Fibroblast of skin of right quadriceps (primary cell): ENCODE measurements at regions not wholly inside any gene's neighbourhood (a gene's known extent, or its start where the extent isn't known, plus 50 kb on each side); places are given as distances from the start of the nearest gene placed in this dataset.
"Not testable (repeated sequence)": the region's sequence is repeated elsewhere in the genome, so short reads cannot be mapped to it uniquely, and the experiment has no call there.

ENCODE experiments used
- DNase-seq: peaks from one replicate; pipeline ENCODE4 v3.0.0-alpha.2; 2013

DNA sequence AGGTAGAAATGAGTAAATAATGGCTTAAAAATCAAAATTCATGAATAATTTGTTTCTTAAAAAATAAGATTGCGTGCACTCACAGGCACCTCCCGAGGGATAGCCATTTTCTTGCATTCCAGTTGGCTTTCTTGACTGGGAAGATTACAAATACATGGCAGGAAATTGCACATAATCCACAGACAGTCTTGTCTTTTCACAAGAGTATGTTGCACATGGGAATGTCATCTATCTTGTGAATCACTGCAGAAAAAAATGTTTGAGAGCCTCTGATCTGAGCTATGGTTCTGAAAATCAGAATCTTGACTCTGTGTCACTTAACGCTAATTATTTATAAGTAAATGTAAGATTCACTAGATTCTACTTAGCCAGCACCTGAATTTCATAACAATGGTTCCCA lies 74.1 kb upstream of the PRKG1 start:
- DNase-seq = peak; percentile 94

DNA sequence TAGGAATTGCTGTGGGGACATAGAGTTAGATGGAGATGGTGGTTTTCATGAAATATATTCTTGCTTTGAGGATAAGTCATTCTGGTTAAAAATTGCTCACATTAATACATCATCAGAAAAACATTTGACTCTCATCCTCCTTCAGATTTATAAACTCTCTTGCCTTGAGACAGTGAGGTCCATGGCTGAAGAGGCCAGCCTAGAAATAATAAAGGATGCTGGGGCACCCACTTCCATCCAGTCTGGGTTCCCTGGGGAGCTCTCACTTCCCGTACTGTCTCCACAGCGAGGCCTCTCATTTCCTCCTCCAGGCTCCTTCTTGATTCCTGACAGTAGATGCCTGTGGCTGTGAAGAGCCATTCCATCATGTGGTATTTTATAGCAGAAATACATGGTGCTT lies 73.3 kb upstream of the PRKG1 start:
- peak; percentile 76 for DNase-seq

DNA sequence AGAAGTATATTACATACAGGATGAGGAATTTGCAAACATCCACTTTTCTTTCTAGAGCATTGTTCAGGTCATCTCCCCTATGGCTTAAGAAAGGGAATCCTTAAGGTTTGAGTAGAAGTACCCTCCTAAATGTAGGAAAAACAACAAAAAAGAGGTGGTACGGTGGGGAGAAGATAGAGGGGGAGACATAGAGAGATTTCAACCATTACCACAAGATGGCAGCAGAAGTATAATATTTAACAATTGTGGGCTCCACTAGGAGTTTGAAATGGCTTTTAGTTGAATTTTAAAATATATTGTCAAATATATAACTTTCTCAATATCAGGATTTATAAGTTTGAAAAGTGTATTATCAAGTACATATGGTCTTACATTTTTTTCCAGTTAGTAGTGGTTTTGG lies 72.7 kb upstream of the PRKG1 start:
- peak; percentile 51 for DNase-seq

DNA sequence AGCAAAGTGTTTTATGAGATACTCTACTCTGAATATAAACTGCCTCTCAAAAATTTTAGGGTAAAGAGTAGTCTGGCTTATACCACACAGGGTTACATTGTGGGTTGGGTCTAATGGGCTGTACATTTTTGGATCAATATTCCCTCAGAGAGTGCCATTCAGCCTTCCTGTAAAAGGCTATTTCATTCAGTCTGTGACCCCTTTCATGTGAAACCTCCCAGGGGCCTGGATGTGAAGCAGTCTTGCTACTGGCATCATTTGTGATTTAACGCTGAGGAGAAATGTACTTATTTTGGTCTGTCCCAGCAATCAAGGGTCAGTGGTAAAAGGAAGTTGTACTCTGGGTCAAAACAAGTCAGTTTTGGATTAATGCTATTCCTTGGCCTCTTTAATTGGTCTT lies 71.8 kb upstream of the PRKG1 start:
- no peak for DNase-seq

DNA sequence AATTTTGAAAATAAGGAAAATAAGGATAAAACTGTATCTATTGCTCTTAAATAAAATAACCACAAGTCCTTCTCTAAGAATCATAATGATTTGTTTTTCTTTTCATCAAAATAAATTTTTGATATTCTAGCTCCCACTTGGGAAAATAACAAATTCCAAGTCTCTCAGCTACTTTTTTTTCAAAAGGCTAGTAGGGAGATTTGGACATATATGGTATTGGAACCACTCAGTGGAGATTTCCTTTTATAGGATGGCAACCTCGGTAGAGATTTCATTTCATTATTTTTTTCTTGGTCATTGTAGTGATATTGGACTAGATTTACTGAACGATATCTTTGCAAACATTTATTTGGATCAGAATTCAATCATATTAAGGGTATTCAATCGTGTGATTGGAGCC lies 69.5 kb upstream of the PRKG1 start:
- DNase-seq = no peak

DNA sequence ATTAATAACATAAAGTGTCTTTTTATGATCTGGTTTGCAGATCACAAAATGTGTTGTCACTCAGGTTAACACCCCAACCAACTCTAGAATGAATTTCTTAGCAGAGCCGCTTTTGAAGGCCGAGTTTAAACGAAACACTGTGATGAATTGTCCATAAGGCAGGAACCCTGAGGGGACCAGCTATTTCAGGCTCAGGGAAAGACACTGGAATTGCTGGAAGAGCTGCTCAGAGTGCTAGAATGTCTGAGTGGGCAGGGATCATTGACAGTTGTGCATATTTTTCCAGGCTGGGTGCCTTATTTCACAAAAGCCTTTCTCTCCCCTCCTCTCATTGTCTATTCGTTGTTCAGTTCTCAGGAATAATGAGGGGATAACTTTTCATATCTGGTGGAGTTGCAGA lies 68.7 kb upstream of the PRKG1 start:
- DNase-seq = no peak

DNA sequence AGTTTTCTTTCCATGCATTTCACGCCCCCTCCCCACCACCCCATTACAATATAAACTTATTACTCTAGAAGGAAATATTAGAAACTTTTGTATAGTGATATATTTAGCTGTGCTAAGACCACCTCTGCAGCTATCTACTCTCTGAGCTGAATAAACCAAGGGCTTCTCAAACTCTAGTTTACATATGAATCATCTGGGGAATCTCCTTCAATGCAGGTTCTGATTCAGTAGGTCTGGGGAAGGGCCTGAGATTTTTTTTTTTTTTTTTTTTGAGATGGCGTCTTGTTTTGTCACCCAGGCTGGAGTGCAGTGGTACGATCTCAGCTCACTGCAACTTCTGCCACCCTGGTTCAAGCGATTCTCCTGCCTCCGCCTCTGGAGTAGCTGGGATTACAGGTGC lies 67.6 kb upstream of the PRKG1 start:
- DNase-seq = no peak

DNA sequence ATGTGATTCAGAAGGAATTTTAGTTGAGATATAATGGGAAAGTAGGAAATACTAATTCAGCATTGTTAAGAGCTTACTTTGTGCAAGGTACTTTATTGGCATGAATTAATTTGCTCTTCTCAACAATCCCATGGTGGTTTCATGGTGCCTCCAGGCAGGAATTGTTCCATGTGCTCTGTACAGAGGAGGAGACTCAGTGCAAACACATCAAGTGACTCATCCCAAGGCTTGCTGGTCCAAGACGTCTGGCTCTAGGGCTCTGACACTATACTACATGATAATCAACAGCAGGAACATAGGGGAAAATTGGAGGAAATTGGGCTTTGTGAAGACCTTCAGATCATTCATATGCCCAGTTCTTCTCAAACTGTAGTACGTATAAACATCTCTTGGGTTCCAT lies 66.5 kb upstream of the PRKG1 start:
- DNase-seq = peak; percentile 32

DNA sequence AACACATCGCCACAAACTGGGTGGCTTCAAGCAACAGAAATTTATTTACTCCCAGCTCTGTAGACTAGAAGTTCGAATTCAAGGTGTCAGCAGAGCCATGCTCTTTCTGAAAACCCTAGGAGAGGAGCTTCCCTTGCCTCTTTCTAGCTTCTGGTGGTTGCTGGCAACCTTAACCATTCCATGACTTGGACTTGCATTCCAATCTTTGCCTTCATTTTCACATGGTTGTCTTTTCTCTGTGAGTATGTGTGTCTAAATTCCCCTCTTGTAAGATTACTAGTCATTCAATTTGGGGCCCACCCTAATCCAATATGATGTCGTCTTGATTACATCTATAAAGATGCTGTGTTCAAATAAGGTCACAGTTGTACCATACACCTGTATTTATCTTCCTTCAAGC lies 65.9 kb upstream of the PRKG1 start:
- DNase-seq = peak; percentile 19

DNA sequence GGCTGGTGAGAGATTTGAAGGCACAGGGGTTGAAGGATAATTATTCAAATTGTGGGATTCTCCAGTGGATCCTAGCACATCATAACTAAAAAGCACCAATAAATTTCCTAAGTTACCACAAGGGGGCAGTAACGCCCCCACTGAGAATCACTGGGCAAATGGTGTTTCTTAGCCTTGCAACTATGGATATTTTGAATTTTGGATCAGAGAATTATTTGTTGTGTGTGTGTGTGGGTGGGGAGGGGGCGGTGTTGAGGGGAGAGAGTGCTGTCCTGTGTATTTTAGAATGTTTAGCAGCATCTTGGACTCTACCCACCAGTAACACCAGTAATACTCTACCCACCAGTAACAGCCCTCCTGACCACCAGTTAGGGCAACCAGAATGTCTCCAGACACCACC lies 63.3 kb upstream of the PRKG1 start:
- DNase-seq = peak; percentile 41

DNA sequence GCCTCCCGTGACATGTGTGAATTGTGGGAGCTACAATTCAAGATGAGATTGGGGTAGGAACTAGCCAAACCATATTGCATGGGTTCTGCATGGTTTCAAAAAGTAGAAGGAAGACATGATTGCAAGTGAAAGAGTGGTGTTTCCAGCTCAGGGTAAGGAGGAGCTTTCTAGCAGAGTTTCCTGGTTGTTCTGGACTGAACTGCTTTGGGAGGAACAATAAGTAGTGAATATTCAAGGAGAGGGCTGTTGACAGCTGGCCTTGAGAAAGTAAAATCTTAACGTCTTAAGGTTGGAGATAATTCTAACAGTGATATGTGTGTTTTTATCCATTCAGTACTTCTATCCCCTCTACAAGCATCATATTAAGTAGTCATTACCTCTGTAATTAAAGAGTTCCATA lies 62.2 kb upstream of the PRKG1 start:
- DNase-seq = no peak

DNA sequence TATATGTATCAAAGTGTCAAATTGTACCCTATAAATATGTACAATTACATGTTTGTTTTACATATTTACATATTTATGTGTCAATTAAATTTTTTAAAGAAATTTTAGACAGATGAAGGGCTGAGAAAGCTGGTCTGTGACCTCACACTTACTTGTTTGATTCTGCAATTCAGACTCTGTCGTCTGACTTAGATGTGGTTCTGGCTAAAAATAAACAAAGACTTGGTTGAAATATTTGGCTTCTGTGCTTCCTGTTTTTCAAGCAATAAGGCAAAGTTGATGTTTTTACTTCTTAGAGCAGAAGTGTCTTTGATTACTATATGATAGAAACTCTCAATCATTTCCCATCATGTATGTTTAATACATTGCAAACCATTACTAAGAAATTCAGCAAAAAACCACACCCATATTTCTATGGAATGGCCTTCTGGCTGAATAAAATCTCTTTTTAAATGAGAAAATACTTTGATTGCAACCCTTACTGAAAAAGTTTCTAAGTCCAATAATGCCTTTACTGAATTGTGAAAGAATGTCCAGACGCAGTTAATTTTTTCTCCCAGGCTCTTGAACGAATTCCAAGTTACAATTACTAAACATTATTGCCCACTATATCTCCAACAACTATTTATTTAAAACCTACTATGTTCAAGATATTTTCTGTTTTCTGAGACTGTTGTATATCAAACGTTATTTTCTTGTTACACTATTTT lies 59.5 kb upstream of the PRKG1 start:
- DNase-seq = peak; percentile 33

DNA sequence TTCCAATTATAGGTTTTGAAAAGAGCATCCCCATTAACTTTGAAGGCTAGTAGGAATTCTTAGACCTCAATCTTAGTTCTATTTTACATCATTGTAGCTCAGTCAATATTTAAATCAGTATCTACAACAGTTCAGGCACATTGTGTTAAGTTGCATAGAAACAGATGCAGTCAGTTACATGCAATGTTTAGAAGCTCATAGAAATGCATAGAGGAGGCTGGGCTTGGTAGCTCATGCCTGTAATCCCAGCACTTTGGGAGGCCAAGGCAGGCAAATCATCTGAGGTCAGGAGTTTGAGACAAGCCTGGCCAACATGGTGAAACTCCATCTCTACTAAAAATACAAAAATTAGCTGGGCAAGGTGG lies 58.9 kb upstream of the PRKG1 start:
- DNase-seq = not testable (repeated sequence)

DNA sequence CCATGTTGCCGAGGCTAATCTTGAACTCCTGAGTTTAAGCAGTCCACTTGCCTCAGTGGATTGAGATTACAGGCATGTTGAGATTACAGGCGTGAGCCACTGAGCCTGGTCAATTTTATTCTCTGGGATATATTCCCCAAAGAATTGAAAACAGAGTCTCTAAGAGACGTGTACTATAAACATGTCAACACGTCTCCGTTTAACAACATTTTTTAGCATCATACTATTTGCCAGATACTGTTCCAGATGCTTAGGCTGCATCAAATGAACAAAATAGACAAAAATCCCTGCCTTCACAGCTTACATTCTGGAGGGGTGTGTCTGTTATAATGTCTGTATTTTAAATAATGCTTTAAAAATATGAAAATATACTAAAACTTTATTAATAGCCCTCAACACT lies 54.1 kb upstream of the PRKG1 start:
- peak; percentile 34 for DNase-seq

DNA sequence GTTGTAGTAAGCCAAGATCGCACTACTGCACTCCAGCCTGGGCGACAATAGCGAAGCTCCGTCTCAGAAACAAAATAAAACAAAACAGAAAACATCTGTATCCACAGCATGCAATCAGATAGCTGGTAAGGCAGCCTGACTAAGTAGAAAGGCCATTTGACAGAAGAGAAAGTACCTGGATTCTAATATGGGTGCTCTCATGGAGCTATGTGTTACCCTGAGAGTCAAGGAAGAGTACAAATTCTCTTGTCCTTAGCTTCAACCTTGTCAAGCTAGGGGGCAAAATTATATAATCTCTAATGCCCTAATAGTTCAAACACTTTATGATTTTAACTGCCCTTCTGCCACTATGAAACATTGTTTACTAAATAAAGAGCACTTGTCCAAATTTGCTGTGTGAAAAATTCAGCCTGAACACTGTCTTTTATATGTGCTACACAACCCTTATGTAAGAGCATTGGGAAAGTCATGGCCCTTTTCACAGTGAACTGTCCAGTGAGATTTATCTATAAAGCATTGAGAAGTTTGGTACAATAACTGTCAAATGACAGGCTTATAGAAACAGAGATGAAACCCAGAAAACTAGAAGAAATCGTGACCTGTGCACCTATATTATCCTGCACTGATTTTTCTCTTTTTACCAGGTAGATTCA lies 51.2 kb upstream of the PRKG1 start:
- DNase-seq = no peak

DNA sequence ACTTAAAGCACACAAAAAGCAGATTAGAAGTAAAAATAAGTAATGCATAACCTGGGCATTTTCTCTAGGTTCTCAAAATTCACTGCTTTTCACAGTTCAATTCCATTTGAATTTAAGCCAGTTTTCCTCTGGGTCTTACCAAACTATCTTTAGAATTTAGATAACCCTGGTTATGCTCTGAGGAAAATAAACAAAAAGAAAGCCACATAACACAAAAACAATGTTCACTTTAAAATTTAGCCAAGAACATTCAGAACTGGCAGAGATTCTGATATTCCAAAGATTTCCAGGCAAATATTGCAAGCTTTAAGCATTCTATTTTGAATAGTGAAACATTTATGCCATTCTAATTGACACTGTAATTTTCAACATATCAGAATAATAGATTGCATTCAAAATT lies 50.7 kb upstream of the PRKG1 start:
- DNase-seq = no peak
